IMR-90 (cell line): ENCODE measurements at regions not wholly inside any gene's neighbourhood (a gene's known extent, or its start where the extent isn't known, plus 50 kb on each side); places are given as distances from the start of the nearest gene placed in this dataset.

Source experiments
- CHD1 ChIP-seq: IDR thresholded peaks from 2 replicates; pipeline ENCODE4 v1.6.1; 2012; ENCODE audit warnings: low read depth, low read length, improper control_type of control experiment
- CTCF ChIP-seq: conservative IDR thresholded peaks from 2 replicates; pipeline ENCODE4 v1.5.1; 2012; ENCODE audit warnings: mild to moderate bottlenecking, low read depth, low read length, improper control_type of control experiment

- no peak for TF ChIP-seq CTCF
- no peak for TF ChIP-seq CHD1
Measured at GRCh38 chr2:184302506-184302905, 295.8 kb upstream of the ZNF804A start.
